GM19452 (cell line): ENCODE measurements at regions not wholly inside any gene's neighbourhood (a gene's known extent, or its start where the extent isn't known, plus 50 kb on each side); places are given as distances from the start of the nearest gene placed in this dataset.
"Not testable (repeated sequence)": the region's sequence is repeated elsewhere in the genome, so short reads cannot be mapped to it uniquely, and the experiment has no call there.

Experiments used
- ATAC-seq: cut with Tn5 transposase; IDR thresholded peaks from one replicate; pipeline ENCODE4 v1.9.1; 2021; ENCODE audit not compliant: unreplicated experiment

DNA sequence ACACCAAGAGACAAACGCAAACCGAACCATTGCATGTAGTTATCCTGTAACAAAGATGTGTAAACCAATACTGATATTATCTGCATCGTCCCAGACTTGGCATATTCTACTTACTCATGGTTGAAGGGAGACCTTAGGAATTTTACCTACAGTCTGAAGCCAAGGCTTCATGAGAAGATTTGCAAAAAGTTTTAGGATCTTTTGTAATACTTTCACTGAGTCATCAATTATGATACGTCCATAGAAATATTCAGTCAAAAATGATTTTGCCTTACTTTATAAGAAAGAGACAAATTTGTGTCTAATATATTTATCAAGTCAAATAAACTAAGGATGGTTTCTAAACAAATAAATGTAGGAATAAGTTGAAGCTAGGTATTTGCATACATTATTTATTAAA lies 1176.1 kb upstream of the ADGRL2 start:
- ATAC-seq, result no peak

DNA sequence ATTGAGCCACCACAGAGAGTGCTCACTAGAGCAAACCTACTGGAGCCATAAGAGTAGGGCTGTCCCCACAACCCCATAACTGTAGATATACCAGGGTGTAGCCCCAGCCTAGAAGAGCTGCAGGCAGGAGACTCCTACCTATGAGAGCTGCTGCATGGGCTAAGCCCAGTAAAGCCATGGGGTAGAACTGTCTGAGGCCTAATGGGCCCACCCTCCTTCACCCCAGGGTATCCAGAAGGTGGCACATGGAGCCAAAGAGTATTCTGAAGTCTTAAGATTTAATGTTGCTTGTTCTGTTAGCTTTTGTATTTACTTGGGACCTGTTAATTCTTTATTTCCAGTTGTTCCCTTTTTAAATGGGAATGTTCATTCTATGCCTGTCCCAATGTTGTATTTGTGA lies 1193.7 kb upstream of the ADGRL2 start:
- no peak for ATAC-seq

DNA sequence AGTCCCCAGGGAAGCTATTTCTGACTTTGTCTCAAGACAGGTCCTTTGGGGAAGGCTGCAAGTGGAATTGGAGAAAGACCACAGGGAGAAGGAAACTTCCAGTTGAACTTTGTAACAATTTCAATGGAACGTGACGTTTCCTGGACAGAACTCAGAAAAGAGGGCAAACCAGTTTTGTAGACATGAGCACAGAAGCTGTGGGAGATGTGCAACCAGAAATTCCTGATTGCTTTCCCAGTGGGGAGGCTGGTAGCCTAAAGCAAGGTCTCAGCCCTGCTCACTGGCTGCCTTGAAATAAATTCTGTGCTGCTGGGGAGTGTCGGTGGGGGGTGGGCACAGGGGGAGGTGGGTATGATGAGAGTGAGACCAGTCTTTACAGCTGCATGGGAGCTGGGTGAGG lies 1206.7 kb upstream of the ADGRL2 start:
- ATAC-seq, result no peak

DNA sequence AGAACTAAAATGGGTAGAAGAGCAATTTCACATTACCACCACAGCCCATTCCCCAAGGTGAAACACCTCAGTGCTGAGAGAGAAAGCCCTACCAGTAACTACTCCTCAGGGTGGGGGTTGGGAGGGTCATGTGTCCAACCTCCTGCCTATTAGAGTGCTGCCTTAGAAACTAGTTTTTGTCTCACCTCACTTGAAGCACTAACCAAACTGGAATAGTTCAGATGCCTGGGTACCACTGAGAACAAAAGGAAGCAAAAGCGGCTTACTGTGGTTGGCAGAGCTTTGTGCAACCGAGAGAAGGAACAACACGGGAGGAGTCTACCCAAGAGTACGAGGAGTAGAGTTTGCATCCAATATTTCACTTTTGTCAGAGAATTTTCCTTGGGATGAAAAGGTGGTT lies 1207.5 kb upstream of the ADGRL2 start:
- ATAC-seq, result no peak

DNA sequence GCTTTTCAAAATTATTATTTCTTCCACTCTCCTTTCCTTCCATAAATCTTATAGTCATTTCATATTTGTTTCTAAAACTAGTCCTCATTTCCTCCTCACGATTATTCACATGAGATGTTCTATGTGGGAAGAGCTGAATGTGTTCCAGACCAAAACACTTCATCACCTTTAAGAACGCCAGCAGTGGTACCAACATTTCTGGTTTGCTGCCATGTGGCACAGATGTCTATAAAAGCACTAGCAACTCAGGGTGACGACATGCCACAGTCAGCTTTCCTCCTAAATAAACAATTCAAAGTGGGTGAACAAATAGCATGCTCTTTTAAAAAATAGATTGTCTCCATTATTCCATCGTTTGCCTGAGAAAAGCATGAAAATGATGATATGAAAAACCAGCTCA lies 1217.8 kb upstream of the ADGRL2 start:
- no peak for ATAC-seq

DNA sequence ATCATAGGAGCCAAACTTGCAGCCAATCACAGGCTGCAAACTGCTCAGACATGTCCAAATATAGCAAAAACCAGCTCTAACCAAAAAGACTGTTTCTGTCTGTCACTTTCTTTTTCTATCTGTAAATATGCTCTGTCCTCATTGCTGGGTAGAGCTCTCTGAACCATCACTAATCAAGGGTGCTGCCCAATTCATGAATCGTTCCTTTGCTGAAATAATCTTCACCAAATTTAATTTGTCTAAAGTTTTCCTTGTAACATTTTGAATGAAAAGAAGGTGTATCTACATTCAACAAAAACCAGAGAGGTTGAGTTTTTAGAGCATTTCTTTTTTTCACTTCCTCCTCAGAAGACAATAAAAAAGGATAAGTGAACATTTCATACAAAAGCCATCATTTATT lies 1221.7 kb upstream of the ADGRL2 start:
- ATAC-seq, result no peak

DNA sequence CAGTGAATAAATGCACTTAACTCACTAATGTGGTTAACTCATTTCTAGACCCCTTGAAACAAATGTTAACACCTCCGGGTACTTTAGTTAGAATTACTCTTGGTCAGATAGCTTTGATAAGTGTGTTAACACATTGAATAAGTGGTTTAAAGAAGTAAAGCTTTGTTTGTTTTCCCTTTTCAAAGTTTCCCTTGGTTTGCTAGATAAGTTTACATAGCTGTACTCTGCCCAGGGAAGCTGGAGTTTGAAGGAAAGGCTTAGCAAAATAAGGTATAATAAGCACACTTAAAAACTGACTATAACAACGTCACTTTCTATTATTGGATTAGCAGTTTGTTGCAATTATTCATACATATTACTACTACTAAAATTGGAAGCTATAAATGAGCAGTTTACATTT lies 1233.9 kb upstream of the ADGRL2 start:
- ATAC-seq, result no peak

DNA sequence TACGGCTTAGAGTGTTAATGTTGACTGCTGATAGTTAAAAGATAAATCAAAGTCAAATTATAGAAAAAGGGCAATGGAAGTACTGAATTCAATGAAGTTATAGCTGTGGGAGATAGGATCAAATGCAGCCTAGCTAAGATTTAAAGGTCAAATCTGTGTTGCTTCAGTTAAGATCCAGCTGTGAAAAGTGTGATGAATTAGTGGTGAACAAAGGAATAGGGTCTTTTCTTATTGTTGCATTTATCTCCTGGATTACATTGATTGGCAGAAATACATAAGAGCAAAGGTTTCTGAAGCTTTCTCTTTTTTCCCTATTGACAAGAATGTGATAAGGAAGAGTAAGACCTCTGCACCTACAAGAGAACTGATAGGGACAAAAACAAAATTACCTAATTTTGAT lies 1234.6 kb upstream of the ADGRL2 start:
- no peak for ATAC-seq

DNA sequence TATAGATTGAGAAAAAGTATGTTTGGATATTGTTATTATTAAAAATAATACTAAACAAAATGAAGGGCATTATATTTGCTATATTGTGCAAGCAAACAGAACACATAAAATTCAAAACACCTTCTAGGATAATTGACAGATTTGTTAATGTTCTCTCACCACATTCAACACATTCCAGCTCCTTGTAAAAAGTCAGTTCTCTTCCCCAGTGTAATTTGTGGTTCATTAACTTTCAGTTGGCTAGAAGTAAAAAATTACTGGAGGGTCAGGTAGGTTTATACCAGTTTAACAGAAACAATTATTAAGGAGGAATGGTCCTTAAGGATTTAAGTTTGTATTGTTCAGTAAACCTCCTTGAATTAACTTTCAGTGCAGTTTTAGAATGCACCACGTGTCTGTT lies 1235.3 kb upstream of the ADGRL2 start:
- no peak for ATAC-seq

DNA sequence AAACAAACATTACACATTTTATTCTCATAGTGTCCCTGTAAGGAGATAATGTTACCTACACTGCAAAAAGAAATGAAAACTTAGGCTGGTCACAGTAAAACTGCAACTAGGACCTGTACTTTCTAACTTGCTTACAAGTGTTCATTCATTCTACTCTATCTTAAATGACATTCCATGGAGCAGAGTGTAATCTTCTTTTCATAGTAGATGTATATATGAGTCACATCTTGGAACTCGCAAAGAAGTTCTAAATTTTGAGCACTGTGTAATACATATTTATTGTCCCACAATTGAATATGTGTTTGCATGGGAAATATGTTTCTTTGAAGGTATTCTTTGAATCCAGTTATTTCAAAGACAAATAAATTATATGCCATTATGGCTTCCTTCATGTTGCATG lies 1258.5 kb upstream of the ADGRL2 start:
- ATAC-seq, result no peak

DNA sequence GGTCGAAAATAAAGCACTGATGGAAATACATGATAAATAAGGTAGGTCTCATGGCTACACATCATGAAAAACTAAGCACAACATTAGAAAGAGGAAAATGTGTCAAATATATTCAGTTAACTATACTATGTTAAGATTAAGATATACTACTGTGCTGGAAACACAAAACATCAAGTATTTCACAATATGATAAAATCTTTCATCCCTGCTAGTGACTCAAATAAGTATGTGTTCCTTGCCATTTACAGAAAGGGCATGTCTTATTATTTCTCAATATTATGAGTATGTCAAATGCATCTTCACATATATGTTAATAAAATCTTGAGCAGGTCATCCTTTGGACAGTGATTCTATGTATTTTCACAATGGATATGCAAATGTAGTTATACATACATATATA lies 1260.1 kb upstream of the ADGRL2 start:
- no peak for ATAC-seq

DNA sequence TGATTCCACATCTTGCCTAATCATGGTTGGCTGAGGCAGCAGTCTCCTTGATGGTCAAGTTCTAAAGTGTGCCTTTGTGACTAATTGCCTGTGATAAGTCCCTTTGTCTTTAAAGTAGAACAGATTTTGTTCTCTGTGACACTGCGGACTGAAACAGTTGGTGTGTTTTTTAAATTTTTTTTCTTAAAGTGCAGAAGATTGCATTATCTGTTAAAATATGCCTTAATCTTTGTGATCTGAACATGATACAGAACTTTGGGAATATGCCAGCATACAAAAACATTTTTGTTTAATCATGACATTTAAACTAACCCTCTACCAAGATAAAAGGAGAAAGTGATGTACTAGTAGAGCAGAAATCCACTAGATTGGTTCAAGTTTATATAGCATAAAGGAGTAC lies 1260.6 kb upstream of the ADGRL2 start:
- ATAC-seq, result no peak

DNA sequence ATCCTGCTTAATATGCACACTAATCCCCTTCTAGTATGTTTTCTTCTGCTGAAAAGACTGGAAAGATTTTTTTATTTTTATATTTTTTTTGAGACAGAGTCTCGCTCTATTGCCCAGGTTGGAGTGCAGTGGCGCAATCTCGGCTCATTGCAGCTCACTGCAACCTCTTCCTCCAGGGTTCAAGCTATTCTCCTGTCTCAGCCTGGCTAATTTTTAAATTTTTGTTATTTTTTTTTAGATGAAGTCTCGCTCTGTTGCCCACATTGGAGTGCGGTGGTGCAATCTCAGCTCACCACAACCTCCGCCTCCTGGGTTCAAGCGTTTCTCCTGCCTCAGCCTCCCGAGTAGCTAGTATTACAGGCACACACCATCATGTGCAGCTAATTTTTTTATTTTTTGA lies 1261.4 kb upstream of the ADGRL2 start:
- not testable (repeated sequence) for ATAC-seq

DNA sequence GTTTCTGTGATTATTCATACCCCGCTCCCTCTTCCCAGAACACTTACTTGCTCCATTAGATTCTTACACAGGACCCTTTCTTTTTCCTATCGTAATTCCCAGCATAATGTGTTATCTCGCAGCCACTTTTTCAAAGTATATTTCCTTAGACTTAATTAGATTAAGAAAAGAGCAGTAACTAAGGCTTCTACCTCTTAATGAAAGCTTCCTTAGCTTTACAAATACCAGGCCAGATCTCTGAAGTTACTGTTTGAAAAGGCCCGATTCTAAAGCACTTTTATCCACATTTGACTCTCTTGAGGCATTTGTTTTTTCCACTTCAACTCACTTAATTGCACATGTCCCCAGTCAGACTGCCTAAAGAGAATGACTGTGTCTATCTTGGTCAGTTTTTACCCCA lies 1264.3 kb upstream of the ADGRL2 start:
- ATAC-seq, result no peak

DNA sequence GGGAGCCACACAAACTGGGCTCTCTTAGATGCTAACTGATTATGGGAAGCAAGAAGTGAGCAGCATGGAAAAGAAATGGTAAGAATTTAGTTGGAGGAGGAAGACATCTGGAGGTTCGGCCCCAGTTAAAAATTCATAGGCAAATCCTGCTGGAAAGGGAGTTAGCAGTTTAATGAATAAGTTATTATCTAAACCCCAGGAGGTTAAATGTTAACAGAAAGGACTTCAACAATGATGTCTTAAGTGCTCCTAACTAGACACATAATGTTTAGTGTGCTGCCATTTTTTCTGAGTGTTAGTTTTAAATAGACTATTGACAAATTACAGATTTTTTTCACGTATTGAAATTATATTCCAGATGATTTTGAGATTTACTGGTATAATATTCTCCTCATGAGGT lies 1265.3 kb upstream of the ADGRL2 start:
- no peak for ATAC-seq

DNA sequence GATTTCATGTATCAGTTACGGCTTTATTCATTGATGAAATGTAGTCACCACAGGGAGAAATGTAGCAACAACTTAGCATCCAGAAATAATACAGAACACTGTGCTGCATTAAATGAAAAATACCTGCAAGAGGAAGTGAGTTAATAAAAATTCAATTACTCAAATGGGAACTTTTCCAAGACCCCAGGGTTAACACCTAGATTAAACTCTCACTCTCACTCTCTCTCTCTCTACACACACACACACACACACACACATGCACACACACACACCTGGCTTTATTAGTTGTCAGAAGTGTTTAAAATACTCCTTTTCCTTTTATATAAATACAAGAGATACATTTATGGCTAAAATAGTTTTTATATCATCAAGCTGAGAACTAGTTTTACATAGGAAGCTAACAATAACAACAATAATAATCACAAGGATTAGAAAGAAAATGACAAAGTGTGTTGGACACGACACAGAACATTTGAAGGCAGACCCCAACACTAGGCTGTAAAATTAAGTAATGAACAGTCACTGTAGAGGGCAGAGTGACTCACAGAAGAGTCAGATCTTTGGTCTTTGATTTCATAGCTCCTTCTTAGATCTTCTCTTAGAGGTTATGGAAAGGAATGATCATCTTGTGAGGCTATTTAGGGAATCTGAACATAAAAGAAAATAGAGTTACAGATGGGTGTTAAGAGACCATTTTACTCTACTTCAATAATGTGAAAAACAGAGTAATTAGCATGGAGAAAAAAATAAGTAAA lies 1266.0 kb upstream of the ADGRL2 start:
- ATAC-seq, result no peak

DNA sequence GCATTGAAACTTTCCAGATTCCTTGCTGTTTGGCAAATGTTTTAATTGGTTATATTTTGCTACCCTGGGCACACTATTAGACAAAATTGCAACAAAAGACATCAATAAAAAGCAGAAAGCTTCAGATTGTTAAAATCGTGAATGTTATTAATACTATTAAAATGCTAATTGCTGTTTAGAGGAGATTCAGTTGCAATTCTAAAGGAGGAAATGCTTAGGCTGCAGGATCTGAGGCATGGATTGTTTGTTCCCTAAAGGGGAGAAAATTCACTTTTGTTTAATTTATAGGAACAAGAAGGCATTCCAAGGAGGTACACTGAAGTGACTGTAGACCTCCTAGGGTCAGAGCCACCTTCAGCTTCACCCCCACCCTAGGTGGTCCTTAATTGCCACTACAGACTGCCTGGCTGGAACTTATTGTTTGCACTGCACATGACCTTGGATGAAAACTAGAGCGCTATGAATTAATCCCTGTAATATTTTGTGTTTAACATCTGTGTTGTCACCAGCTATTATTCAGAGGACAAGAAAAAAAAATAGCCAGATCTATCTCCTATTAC lies 1266.9 kb upstream of the ADGRL2 start:
- no peak for ATAC-seq

DNA sequence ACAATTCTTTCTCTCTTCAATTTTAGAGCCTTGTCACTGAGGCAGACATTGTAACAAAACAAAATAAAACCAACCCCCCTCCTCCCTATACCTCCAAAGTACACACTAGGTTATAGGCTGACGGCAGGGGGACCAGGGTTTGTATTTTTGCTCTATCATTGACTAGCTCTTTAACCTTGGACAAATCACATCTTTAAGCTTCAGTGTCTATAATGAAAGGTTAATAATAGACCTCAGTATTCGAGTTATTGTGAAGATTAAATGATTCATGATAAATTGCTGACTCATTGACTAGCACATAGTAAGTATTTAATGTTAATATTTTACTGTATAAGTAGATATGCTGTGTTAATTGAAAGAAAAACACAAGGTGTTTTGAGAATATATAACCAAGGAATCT lies 1267.6 kb upstream of the ADGRL2 start:
- ATAC-seq, result no peak

DNA sequence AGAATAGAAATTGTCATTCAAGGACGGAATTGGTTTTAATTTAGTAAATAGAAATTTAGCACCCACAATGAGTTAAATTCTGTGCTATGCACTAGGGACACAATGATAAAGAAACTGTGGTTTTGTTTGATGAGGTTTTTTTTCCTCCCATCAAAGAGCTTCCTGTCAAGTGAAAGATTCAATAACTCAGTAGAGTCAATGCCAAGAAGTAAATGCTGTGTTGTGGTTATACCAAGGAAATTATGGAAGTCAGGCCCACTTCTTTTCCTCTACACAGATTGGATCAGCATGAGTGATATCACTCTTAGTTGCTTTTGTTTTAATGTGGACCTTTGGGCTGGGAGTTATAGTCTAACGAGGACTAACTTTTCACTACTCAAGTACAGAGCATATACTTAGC lies 1269.6 kb upstream of the ADGRL2 start:
- ATAC-seq, result no peak

DNA sequence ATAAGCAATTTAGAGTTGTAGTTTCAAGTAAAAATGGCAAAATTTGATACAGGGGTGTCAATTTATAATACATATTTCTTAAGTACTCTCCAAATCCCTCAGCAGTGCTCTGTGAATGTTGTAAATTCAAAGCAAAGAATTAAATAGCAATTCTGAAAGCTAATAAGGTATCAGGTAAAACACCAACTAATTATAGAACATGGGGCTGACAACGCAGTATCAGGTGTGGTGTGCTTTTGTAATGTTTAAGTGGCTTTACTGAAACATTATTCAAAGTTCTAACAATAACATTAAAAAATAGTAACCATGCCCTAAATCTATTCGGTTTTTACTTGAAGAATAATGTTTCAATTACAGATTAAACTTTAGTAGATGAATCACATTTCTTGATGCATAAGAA lies 1271.2 kb upstream of the ADGRL2 start:
- no peak for ATAC-seq

DNA sequence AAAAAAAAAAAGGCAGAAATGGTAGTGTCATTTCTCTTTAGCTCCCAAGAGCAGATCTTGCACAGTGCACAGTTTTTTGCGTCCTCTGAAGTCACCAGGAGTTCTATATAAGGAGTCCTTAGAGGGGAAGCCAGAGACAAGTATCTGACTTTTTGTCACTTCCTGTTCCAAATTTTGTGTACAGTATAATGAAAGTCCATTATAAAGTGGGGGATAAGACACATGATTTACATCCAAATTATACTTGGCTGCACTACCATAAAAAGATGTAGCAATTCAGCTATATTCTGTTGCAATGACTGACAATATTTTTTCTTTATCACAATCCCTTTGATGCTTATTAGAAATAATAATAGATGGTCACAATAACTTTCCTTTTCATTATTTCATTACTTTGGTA lies 1276.9 kb upstream of the ADGRL2 start:
- ATAC-seq, result no peak

DNA sequence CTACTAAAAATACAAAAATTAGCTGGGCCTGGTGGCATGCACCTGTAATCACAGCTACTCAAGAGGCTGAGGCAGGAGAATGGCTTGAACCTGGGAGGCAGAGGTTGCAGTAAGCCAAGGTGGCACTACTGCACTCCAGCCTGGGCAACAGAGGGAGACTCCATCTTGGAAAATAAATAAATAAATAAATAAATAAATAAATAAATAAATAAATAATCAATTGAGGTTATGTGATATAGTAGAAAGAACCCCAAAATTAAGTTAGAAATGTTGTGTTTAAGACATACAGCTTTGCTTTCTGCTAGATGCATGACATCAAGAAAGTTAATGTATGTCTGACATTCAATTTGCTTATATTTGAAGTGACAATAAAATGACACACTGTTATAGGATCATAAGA lies 1277.7 kb upstream of the ADGRL2 start:
- not testable (repeated sequence) for ATAC-seq

DNA sequence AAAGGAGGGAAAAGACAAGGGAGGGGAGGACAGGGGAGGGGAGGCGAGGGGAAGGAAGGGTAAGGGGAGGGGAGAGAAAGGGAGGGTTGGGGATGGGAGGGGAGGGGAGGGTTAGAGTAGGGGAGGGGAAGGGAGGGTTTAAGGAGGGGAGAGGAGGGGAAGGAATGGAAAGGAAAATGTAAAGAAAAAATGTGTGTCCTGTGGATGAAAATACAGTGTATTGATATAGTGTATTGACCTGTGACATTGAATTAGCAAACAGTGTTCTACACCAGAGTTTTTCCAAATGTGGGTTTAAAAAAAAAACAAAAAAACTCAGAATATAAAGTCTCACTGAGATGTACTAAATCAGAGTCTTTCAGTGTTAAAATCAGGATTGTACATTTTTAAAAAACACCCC lies 1279.8 kb upstream of the ADGRL2 start:
- ATAC-seq, result no peak
